Stomach (tissue), 4 donors: ENCODE measurements at regions not wholly inside any gene's neighbourhood (a gene's known extent, or its start where the extent isn't known, plus 50 kb on each side); places are given as distances from the start of the nearest gene placed in this dataset.

Experiments used
- CTCF ChIP-seq, 7 experiments: fragments of 450-650 bp in 4 of 7; fragments of 200-600 bp in 3 of 7; sonication (generic) in 3 of 7; IDR thresholded peaks; one replicate each; pipeline ENCODE4 v1.5.1; 2016 to 2019; ENCODE audit warnings: antibody characterized with exemption in 7 of 7, control low read depth in 2 of 7, mild to moderate bottlenecking in 1 of 7
- POLR2AphosphoS5 ChIP-seq, 3 donors: sonication (generic); formaldehyde crosslinking; IDR thresholded peaks; one replicate each; pipeline ENCODE4 v1.6.1; 2016; ENCODE audit warnings: antibody characterized with exemption in 3 of 3

GRCh38 chr10:91684841-91685240 lies 52.0 kb upstream of the PPP1R3C start:
- TF ChIP-seq POLR2AphosphoS5 (IDR thresholded peaks at IDR 0.05) (no peak), CTCF (IDR thresholded peaks at IDR 0.05) (no peak)
